Natural killer cell (primary cell): ENCODE measurements at regions not wholly inside any gene's neighbourhood (a gene's known extent, or its start where the extent isn't known, plus 50 kb on each side); places are given as distances from the start of the nearest gene placed in this dataset.

ENCODE experiments used
- ATAC-seq, 3 donors: fragments of 150-1000 bp in 2 of 3; fragments of 200-7000 bp in 1 of 3; cut with Tn5 transposase; 1 replicate in 1 of 3; 2 replicates in 2 of 3; pipeline ENCODE4 v1.10.0; 2021; ENCODE audit warnings: mild to moderate bottlenecking in 2 of 3, moderate library complexity in 2 of 3
- DNase-seq, 2 donors: peaks; one replicate each; pipeline versions ENCODE4 v3.0.0 to v3.0.0-alpha.2; 2013 to 2021; ENCODE audit warnings: mixed read lengths in 1 of 2
- H3K27ac ChIP-seq: one replicate; pipeline ENCODE4 v1.5.1; 2013; ENCODE audit warnings: mild to moderate bottlenecking, low read length
- H3K27me3 ChIP-seq: one replicate; pipeline ENCODE4 v1.6.1; 2013; ENCODE audit warnings: low read length; ENCODE audit not compliant: control insufficient read depth, insufficient read depth
- H3K36me3 ChIP-seq: one replicate; pipeline ENCODE4 v1.6.1; 2013; ENCODE audit warnings: low read length; ENCODE audit not compliant: control insufficient read depth, insufficient read depth
- H3K4me1 ChIP-seq: one replicate; pipeline ENCODE4 v1.6.1; 2013; ENCODE audit warnings: low read length; ENCODE audit not compliant: control insufficient read depth, insufficient read depth
- H3K4me3 ChIP-seq: one replicate; pipeline ENCODE4 v1.5.1; 2013; ENCODE audit warnings: low read length
- H3K9me3 ChIP-seq: one replicate; pipeline ENCODE4 v1.6.1; 2013; ENCODE audit warnings: low read length; ENCODE audit not compliant: control insufficient read depth, insufficient read depth
- H3K27ac Mint-ChIP-seq, 2 donors: one replicate each; pipeline ENCODE4 v1.8.0; 2022; ENCODE audit warnings: mild to moderate bottlenecking in 2 of 2, mixed read lengths in 2 of 2, moderate library complexity in 1 of 2
- H3K27me3 Mint-ChIP-seq, 2 donors: one replicate each; pipeline ENCODE4 v1.8.0; 2022; ENCODE audit warnings: low read depth in 2 of 2, mixed read lengths in 2 of 2
- H3K36me3 Mint-ChIP-seq: one replicate; pipeline ENCODE4 v1.8.0; 2022; ENCODE audit warnings: mixed read lengths
- H3K4me1 Mint-ChIP-seq, 2 donors: one replicate each; pipeline ENCODE4 v1.8.0; 2022; ENCODE audit warnings: mixed read lengths in 2 of 2
- H3K4me3 Mint-ChIP-seq: one replicate; pipeline ENCODE4 v1.8.0; 2022; ENCODE audit warnings: mild to moderate bottlenecking, moderate library complexity, mixed read lengths
- H3K9me3 Mint-ChIP-seq, 2 donors: one replicate each; pipeline ENCODE4 v1.8.0; 2022; ENCODE audit warnings: mixed read lengths in 2 of 2
- CTCF ChIP-seq: fragments of 200-600 bp; IDR thresholded peaks from one replicate; pipeline ENCODE4 v1.8.0; 2022; ENCODE audit warnings: antibody characterized with exemption
- WGBS: methylation state at CpG from one replicate; pipeline ENCODE4 v1.1.7; 2013; ENCODE audit warnings: missing lambda C conversion rate; ENCODE audit not compliant: insufficient coverage; 5-methylcytosine and 5-hydroxymethylcytosine counted together
- intact Hi-C: fragments of 100-400 bp; cut with micrococcal nuclease; formaldehyde crosslinking; loops from one replicate; pipeline ENCODE4 v1.14.2; 2022

DNA sequence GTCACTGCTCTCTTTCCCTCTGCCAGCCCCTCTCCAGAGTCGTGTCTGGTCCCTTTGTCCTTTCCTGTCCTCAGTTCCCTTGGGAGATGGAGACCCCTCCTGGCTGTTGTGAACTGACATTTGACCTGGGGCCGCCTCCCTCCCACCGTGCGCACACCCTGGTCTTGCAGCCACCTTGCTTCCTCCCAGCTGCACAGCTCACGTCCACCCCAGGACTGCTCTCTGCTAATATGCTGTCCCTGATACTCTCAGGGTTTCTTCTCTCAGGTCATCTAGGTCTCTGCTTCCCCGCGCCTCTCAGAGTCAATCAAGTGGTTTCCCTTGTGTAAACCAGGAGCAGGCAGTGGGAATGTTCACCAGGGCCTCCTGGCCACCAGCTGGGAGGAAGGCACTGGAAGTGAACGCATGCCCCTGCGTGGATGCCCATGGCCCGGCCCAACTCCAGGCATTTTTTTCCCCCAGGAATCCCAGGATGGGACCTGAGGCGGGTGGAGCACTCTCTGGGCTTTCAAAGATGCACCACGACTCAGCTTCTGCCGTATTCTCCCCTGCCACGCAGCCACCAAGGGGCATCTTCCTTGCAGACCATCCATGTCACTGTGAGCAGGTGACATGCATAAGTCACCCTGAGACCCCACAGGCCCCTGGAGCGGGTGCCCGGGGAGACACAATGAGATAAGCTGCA lies 142.4 kb downstream of the OLFM1 start:
- Histone ChIP-seq H3K36me3 (no peaks in the 10 kb centered on the region), H3K27ac (no peak overlapping the region), H3K9me3 (no peaks in the 10 kb centered on the region), H3K27me3 (no peaks in the 10 kb centered on the region), H3K4me3 (no peak overlapping the region), H3K4me1 (no peaks in the 10 kb centered on the region)
- Mint-ChIP-seq H3K27me3 (peaks cover 12 to 26% of the 10 kb centered on the region in 2 donors), H3K27ac (no peak overlapping the region), H3K36me3 (peaks cover 8% of the 10 kb centered on the region), H3K4me3 (no peak overlapping the region), H3K4me1 (no peaks in the 10 kb centered on the region), H3K9me3 (peaks cover 0 to 2% of the 10 kb centered on the region in 2 donors)
- no peak for DNase-seq
- TF ChIP-seq CTCF = no peak
- 86% methylated on average over 16 of the region's 16 CpGs for WGBS
- intact Hi-C loops = no loop called here
- no peak for ATAC-seq

DNA sequence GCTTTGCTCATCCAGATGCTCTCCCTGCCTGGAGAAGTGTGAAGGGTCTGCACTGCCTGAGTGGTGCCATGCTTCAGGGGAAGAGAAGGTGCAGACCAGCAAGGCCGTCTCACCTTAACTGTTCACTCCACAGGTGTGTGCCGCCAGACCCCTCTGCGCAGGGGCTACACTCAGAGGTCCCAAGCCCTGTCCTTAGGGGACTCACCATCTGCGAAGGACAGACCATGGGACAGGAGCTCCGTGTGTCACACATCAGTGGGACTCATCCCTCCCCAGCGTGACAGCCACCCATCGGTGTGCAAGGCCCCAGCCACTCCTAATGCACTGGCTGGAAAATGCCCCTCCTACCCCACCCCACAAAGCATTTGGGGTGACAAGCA lies 142.9 kb downstream of the OLFM1 start:
- 95% methylated on average over 7 of the region's 7 CpGs for WGBS
- H3K27ac ChIP-seq = no peak overlapping the region
- Mint-ChIP-seq H3K36me3 (peaks cover 8% of the 10 kb centered on the region), H3K27me3 (peaks cover 12 to 26% of the 10 kb centered on the region in 2 donors), H3K4me3 (no peak overlapping the region), H3K4me1 (no peaks in the 10 kb centered on the region), H3K9me3 (peaks cover 0 to 2% of the 10 kb centered on the region in 2 donors), H3K27ac (no peak overlapping the region)
- H3K9me3 ChIP-seq = no peaks in the 10 kb centered on the region
- no peaks in the 10 kb centered on the region for H3K4me1 ChIP-seq
- H3K27me3 ChIP-seq = no peaks in the 10 kb centered on the region
- ATAC-seq (no peak), DNase-seq (no peak)
- no peaks in the 10 kb centered on the region for H3K36me3 ChIP-seq
- no peak for TF ChIP-seq CTCF
- intact Hi-C loops = no loop called here
- H3K4me3 ChIP-seq = no peak overlapping the region

- WGBS = 80% methylated on average over 10 of the region's 10 CpGs
- H3K27ac Mint-ChIP-seq = no peak overlapping the region
- Histone ChIP-seq H3K27ac (no peak overlapping the region), H3K36me3 (no peaks in the 10 kb centered on the region), H3K4me3 (no peak overlapping the region), H3K9me3 (no peaks in the 10 kb centered on the region), H3K4me1 (no peaks in the 10 kb centered on the region), H3K27me3 (no peaks in the 10 kb centered on the region)
- ATAC-seq = no peak
- H3K4me1 Mint-ChIP-seq = no peaks in the 10 kb centered on the region
- H3K9me3 Mint-ChIP-seq = peaks cover 0 to 2% of the 10 kb centered on the region in 2 donors
- H3K27me3 Mint-ChIP-seq = peaks cover 12 to 26% of the 10 kb centered on the region in 2 donors
- intact Hi-C loops = no loop called here
- peaks cover 8% of the 10 kb centered on the region for H3K36me3 Mint-ChIP-seq
- H3K4me3 Mint-ChIP-seq = no peak overlapping the region
- no peak for TF ChIP-seq CTCF
- no peak for DNase-seq
Measured at GRCh38 chr9:135230817-135231520, 143.5 kb downstream of the OLFM1 start.
